Left ventricle myocardium inferior (tissue), 1 donor: ENCODE measurements at regions not wholly inside any gene's neighbourhood (a gene's known extent, or its start where the extent isn't known, plus 50 kb on each side); places are given as distances from the start of the nearest gene placed in this dataset.
"Not testable (repeated sequence)": the region's sequence is repeated elsewhere in the genome, so short reads cannot be mapped to it uniquely, and the experiment has no call there.

Experiments
- DNase-seq: peaks from one replicate; pipeline ENCODE4 v3.0.0-alpha.2; 2020
- H3K27ac ChIP-seq: fragments of 200-600 bp; replicated peaks from 2 replicates; pipeline ENCODE4 v1.8.0; 2021
- H3K27me3 ChIP-seq: fragments of 200-600 bp; 2 replicates; pipeline ENCODE4 v1.8.0; 2021; ENCODE audit warnings: low read depth
- H3K36me3 ChIP-seq: fragments of 200-600 bp; 2 replicates; pipeline ENCODE4 v1.8.0; 2021
- H3K4me1 ChIP-seq: fragments of 200-600 bp; 2 replicates; pipeline ENCODE4 v1.8.0; 2021
- H3K4me3 ChIP-seq: fragments of 200-600 bp; 2 replicates; pipeline ENCODE4 v1.8.0; 2021; ENCODE audit warnings: mild to moderate bottlenecking, moderate library complexity
- H3K9me3 ChIP-seq: fragments of 200-600 bp; replicated peaks from 2 replicates; pipeline ENCODE4 v1.8.0; 2021
- intact Hi-C: fragments of 100-400 bp; cut with micrococcal nuclease; formaldehyde crosslinking; loops from one replicate; pipeline ENCODE4 v1.11.0; 2022
- TF ChIP-seq, protein P1 (sequence below): fragments of 200-600 bp; IDR thresholded peaks from 2 replicates; pipeline ENCODE4 v1.8.0; 2021; ENCODE audit warnings: antibody characterized with exemption, mild to moderate bottlenecking, borderline replicate concordance
- donor health status: DM: no; HTN: yes; CAD: no; lungs with severe emphysema.

DNA sequence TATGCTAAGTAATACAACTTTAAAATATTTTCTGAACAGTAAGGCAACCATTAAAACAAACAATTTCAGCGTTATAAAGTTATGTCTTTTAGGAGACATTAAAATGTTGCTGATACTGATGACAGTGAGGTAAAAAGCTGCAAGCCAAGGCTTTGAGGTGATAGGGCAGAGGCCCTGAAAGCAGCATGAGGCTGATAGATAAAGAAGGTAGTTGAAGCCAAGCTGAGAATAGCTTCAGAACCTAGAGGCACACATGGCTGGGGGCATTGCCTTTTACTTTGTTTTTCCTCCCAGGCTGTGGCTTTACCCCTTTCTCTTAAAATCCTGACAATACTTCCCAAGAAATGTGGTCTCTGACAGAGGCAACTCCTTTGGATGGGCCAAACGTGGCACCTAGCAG, 149.0 kb upstream of the WWC1 start:
- H3K27me3 ChIP-seq, result no peaks in the 10 kb centered on the region
- H3K36me3 ChIP-seq, result no peaks in the 10 kb centered on the region
- no peaks in the 10 kb centered on the region for H3K9me3 ChIP-seq
- intact Hi-C loops, result no loop called here
- DNase-seq, result no peak
- TF ChIP-seq, protein P1, sequence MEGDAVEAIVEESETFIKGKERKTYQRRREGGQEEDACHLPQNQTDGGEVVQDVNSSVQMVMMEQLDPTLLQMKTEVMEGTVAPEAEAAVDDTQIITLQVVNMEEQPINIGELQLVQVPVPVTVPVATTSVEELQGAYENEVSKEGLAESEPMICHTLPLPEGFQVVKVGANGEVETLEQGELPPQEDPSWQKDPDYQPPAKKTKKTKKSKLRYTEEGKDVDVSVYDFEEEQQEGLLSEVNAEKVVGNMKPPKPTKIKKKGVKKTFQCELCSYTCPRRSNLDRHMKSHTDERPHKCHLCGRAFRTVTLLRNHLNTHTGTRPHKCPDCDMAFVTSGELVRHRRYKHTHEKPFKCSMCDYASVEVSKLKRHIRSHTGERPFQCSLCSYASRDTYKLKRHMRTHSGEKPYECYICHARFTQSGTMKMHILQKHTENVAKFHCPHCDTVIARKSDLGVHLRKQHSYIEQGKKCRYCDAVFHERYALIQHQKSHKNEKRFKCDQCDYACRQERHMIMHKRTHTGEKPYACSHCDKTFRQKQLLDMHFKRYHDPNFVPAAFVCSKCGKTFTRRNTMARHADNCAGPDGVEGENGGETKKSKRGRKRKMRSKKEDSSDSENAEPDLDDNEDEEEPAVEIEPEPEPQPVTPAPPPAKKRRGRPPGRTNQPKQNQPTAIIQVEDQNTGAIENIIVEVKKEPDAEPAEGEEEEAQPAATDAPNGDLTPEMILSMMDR, result no peak
- peak overlapping the region; percentile 30 for H3K27ac ChIP-seq
- no peak overlapping the region for H3K4me3 ChIP-seq
- peaks cover 43% of the 10 kb centered on the region for H3K4me1 ChIP-seq

DNA sequence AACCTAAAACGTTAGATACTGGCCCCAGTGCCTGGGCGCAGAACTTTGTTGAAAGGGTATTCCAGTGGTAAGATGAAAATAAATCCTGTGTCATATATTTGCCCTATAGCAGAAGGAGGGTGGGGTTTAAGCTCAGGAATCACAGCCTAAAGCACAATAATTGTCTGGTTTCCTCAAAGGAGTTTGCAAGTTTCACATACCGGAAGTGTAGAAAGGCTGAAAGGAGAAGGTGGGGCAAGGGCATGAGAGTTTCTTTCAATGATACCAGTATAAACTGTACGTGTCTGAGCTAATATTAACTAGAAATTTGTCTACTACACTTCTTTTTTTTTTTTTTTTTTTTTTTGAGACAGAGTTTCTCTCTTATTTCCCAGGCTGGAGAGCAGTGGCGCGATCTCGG, 147.9 kb upstream of the WWC1 start:
- H3K27me3 ChIP-seq, DNase-seq, H3K36me3 ChIP-seq, H3K4me3 ChIP-seq, intact Hi-C loops, H3K9me3 ChIP-seq, H3K27ac ChIP-seq: not testable (repeated sequence)
- peaks cover 55% of the 10 kb centered on the region for H3K4me1 ChIP-seq

DNA sequence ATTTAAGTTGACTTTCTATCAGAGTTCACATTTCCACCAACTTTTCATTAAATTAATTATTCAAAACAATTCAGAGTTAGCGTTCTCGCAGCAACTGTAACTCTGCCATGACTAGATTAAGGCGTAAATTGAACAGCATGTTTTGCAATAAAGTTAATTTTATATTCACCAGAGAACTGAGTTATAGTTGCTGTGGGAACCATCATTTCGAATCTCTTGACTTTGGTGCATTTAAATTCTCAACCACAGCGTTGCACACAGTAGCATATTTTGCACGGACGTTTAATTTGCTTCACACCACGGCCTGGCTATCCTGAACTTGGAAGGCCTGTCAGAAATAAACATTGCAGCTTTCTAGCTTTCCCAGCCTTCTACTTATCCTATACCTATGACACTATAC, 144.3 kb upstream of the WWC1 start:
- DNase-seq, result no peak
- TF ChIP-seq, protein P1, result no peak
- H3K4me1 ChIP-seq, result peaks cover 36% of the 10 kb centered on the region
- no peaks in the 10 kb centered on the region for H3K27me3 ChIP-seq
- peak overlapping the region; percentile 69 for H3K27ac ChIP-seq
- H3K9me3 ChIP-seq, result no peaks in the 10 kb centered on the region
- H3K36me3 ChIP-seq, result no peaks in the 10 kb centered on the region
- intact Hi-C loops, result no loop called here
- no peak overlapping the region for H3K4me3 ChIP-seq

DNA sequence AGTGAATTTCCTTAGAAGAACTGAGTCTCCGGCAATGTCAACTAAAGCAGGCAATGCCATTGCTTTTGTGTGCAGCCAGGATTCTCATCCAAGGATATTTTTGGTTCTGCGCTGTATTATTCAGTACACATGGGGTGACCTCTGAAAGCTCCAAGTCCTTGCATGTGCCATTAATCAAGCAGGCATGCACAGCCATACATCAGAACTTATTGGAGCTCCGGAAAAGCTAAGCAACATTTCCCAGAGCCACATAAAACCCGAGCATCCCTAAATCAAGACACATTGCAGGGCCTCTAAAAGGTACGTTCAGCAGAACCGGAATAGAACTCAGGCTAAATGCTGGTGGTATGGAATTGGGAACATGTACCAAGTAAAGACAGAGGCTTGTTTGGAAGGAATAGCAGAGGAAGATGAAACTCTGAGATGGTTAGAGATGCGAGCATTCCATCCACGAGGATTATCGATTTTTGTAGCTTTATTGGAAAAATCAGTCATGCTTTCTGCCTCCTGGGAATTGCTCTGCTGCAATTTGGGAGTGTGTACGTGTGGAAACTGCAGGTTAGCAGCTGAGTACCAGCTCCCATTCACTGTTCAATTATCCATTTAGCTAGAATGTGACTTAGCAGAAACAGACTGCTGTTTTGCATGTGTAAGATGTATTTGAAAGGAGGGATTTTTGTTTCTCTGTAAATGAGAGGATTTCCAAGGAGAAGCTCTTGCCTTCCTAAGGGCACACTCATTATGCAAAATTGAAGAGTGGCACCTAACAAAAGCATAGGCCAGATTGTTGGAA, 143.7 kb upstream of the WWC1 start:
- H3K27me3 ChIP-seq, result no peaks in the 10 kb centered on the region
- H3K4me3 ChIP-seq, result no peak overlapping the region
- no peaks in the 10 kb centered on the region for H3K36me3 ChIP-seq
- peak overlapping the region; percentile 69 for H3K27ac ChIP-seq
- H3K9me3 ChIP-seq, result no peaks in the 10 kb centered on the region
- TF ChIP-seq, protein P1, result no peak
- peaks cover 41% of the 10 kb centered on the region for H3K4me1 ChIP-seq
- intact Hi-C loops, result no loop called here
- no peak for DNase-seq

DNA sequence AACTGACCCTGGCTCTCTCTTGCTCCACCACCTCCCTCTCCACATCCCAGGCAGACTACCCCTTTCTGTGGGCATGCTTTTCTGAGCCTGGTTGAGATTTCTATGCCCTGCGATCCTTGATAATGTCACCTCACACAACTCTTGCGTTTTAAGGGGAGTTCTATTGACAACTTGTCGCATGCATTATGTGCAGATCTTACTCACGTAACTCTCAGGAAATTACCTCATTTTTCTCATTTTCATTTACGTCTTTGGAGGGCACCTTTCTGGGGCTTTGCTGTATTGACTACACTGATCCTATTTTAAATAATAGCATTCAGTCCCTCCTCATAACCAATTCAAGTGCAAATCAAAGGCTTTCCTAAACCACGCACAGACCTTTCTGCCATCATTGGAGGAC, 140.4 kb upstream of the WWC1 start:
- H3K4me1 ChIP-seq, result peaks cover 68% of the 10 kb centered on the region
- no peak for DNase-seq
- no peaks in the 10 kb centered on the region for H3K36me3 ChIP-seq
- H3K27me3 ChIP-seq, result no peaks in the 10 kb centered on the region
- TF ChIP-seq, protein P1, result no peak
- intact Hi-C loops, result no loop called here
- no peak overlapping the region for H3K4me3 ChIP-seq
- no peaks in the 10 kb centered on the region for H3K9me3 ChIP-seq
- no peak overlapping the region for H3K27ac ChIP-seq

DNA sequence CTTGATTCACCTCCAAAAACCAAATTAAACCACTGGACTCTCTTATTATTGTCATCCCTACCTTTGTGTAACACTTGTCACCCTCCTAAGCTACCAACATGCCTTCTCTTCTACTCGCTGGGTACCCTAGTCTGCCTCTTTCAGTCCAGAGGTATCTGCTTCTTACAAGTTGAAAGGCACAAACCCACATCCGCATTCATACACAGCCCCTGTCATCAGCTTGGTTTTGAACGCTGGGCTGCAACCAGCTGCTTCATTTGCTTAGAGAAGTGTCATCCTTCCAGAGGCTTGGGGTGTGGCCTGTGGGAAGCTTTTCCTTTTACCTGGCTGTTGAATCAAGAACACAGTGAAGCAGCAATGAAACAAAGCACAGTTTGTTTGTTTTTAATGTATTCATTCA, 138.8 kb upstream of the WWC1 start:
- H3K27ac ChIP-seq, result peak overlapping the region; percentile 73

More for the DNA sequence above, 138.8 kb upstream of the WWC1 start:
- no peak for DNase-seq
- Histone ChIP-seq H3K4me3 (no peak overlapping the region), H3K9me3 (no peaks in the 10 kb centered on the region), H3K27me3 (no peaks in the 10 kb centered on the region), H3K4me1 (peaks cover 51% of the 10 kb centered on the region), H3K36me3 (no peaks in the 10 kb centered on the region)
- TF ChIP-seq, protein P1, result no peak
- intact Hi-C loops, result no loop called here
